IPS DF 6.9 (cell line): ENCODE measurements at regions not wholly inside any gene's neighbourhood (a gene's known extent, or its start where the extent isn't known, plus 50 kb on each side); places are given as distances from the start of the nearest gene placed in this dataset.

ENCODE experiments used
- DNase-seq: peaks from one replicate; pipeline ENCODE4 v3.0.0-alpha.2; 2013; ENCODE audit warnings: low read depth, low spot score
- H3K27ac ChIP-seq: one replicate; pipeline ENCODE4 v1.5.1; 2013; ENCODE audit warnings: low read length, control low read depth
- H3K27me3 ChIP-seq: 2 replicates; pipeline ENCODE4 v1.6.1; 2013; ENCODE audit warnings: mild to moderate bottlenecking, low read length; ENCODE audit not compliant: control insufficient read depth, insufficient read depth
- H3K36me3 ChIP-seq: 2 replicates; pipeline ENCODE4 v1.6.1; 2013; ENCODE audit warnings: low read length; ENCODE audit not compliant: control insufficient read depth, insufficient read depth
- H3K4me1 ChIP-seq: 2 replicates; pipeline ENCODE4 v1.6.1; 2013; ENCODE audit warnings: low read length; ENCODE audit not compliant: control insufficient read depth, insufficient read depth
- H3K4me3 ChIP-seq: 2 replicates; pipeline ENCODE4 v1.5.1; 2013; ENCODE audit warnings: mild to moderate bottlenecking, low read length
- H3K9me3 ChIP-seq: 2 replicates; pipeline ENCODE4 v1.6.1; 2013; ENCODE audit warnings: low read length, inconsistent platforms; ENCODE audit not compliant: control insufficient read depth, insufficient read depth
- WGBS: extraction: QIAGEN DNeasy Blood & Tissue Kit; methylation state at CpG from one replicate; pipeline ENCODE4 v1.1.7; 2013; ENCODE audit warnings: mixed read lengths, missing lambda C conversion rate; ENCODE audit not compliant: insufficient read length, insufficient coverage; 5-methylcytosine and 5-hydroxymethylcytosine counted together

DNA sequence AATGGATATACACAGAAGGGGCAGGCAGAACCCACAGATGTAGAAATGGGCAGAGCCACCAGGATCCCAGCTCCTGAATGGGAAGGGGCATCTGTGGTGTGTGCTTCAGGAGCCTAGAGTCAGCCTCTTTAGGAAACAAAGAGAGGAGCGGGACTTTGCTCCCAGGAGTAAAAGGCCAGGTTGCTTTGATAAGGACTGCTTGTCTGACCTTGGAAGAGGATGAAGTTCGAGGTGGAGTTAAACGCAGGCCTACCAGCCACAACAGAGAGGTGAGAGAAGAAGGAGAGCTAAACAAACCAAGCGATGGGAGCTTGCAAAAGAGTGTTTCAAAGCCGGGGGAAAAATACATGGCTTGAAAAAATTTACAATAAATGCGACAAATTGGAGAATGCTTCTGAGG lies 49.9 kb upstream of the TMPRSS2 start:
- Histone ChIP-seq H3K36me3 (no peaks in the 10 kb centered on the region), H3K9me3 (no peaks in the 10 kb centered on the region), H3K4me3 (no peak overlapping the region), H3K27ac (no peak overlapping the region), H3K27me3 (no peaks in the 10 kb centered on the region), H3K4me1 (no peaks in the 10 kb centered on the region)
- DNase-seq = no peak
- no CpG with 5 or more reads among the region's 6 CpGs for WGBS
